K562 (cell line): ENCODE measurements at regions not wholly inside any gene's neighbourhood (a gene's known extent, or its start where the extent isn't known, plus 50 kb on each side); places are given as distances from the start of the nearest gene placed in this dataset.

Experiments used
- ATAC-seq: fragments of 200-7000 bp; cut with Tn5 transposase; 3 replicates; pipeline ENCODE4 v1.9.1; 2020; ENCODE audit warnings: moderate library complexity
- BruUV-seq: library from RNA; stranded (reverse); fragments of 400-500 nt; replicated peaks from 2 replicates; lab custom pipeline; 2021; lab: Mats Ljungman, UMichigan
- CTCF ChIA-PET: fragments of 300-600 bp; formaldehyde crosslinking; extraction: SDS; loops from one replicate; lab custom pipeline; 2021; ENCODE audit warnings: low intra/inter-chr PET ratio; lab: Yijun Ruan, JAX
- POLR2A ChIA-PET: fragments of 300-600, 350-650 bp; sonication (Branson Sonifier 250); formaldehyde crosslinking; extraction: SDS; loops from one replicate; lab custom pipeline; 2021; ENCODE audit warnings: antibody characterized with exemption, inconsistent platforms; lab: Yijun Ruan, JAX
- DNase-seq, 4 experiments: peaks; one replicate each; pipeline versions ENCODE4 v3.0.0 to v3.0.0-alpha.2; 2011 to 2018; ENCODE audit warnings: low spot score in 3 of 4, mixed read lengths in 3 of 4; ENCODE audit errors: extremely low read depth in 1 of 4
- FAIRE-seq: peaks from 2 replicates; lab custom pipeline; 2011; peaks lifted over from hg19 to GRCh38; lab: Jason Lieb, UNC
- H2AFZ ChIP-seq: 2 replicates; pipeline ENCODE4 v1.6.0; 2011; ENCODE audit warnings: low read depth, low read length, control low read depth, inconsistent platforms
- H3K27ac ChIP-seq: fragments of 200-600 bp; 3 replicates; pipeline ENCODE4 v1.8.0; 2011; ENCODE audit warnings: low read depth, mild to moderate bottlenecking, control low read depth, inconsistent platforms, low read length, moderate library complexity, mixed read lengths; ENCODE audit errors: extremely low read depth
- H3K27me3 ChIP-seq, 2 experiments: fragments of 300-600 bp in 1 of 2; 2 replicates in 1 of 2; 3 replicates in 1 of 2; pipeline versions ENCODE4 v1.6.0 to v1.8.0; 2011; ENCODE audit warnings: inconsistent platforms in 2 of 2, low read length in 2 of 2, mild to moderate bottlenecking in 1 of 2, mixed read lengths in 1 of 2, moderate library complexity in 1 of 2; ENCODE audit not compliant: control insufficient read depth in 2 of 2, insufficient read depth in 2 of 2
- H3K36me3 ChIP-seq: fragments of 300-600 bp; 3 replicates; pipeline ENCODE4 v1.8.0; 2011; ENCODE audit warnings: mild to moderate bottlenecking, low read length, inconsistent platforms; ENCODE audit not compliant: control insufficient read depth, insufficient read depth
- H3K4me1 ChIP-seq, 2 experiments: fragments of 200-600 bp in 1 of 2; replicated peaks in 1 of 2; 2 replicates in 1 of 2; 3 replicates in 1 of 2; pipeline versions ENCODE4 v1.5.1 to v1.8.0; 2011; ENCODE audit warnings: inconsistent platforms in 2 of 2, low read length in 2 of 2, mild to moderate bottlenecking in 1 of 2, mixed read lengths in 1 of 2, moderate library complexity in 1 of 2; ENCODE audit not compliant: control insufficient read depth in 2 of 2, insufficient read depth in 2 of 2
- H3K4me2 ChIP-seq: 2 replicates; pipeline ENCODE4 v1.6.1; 2011; ENCODE audit warnings: low read length, control low read depth, inconsistent platforms, mixed read lengths; ENCODE audit not compliant: insufficient read depth
- H3K4me3 ChIP-seq: fragments of 200-600 bp; sonication (generic), shearing (Covaris generic); 2 replicates; pipeline ENCODE4 v1.5.1; 2016; ENCODE audit warnings: control low read depth, inconsistent platforms
- H3K79me2 ChIP-seq: fragments of 200-600 bp; 3 replicates; pipeline ENCODE4 v1.8.0; 2011; ENCODE audit warnings: low read length, inconsistent platforms; ENCODE audit not compliant: control insufficient read depth, insufficient read depth
- H3K9ac ChIP-seq, 2 experiments: 2 replicates each; pipeline versions ENCODE4 v1.6.0 to v1.6.1; 2011; ENCODE audit warnings: low read depth in 2 of 2, low read length in 2 of 2, control low read depth in 1 of 2, inconsistent platforms in 1 of 2, mild to moderate bottlenecking in 1 of 2, mixed read lengths in 1 of 2; ENCODE audit not compliant: insufficient read depth in 1 of 2
- H3K9me1 ChIP-seq: one replicate; pipeline ENCODE4 v1.6.0; 2011; ENCODE audit warnings: inconsistent platforms, mild to moderate bottlenecking, low read length, moderate library complexity; ENCODE audit not compliant: control insufficient read depth, insufficient read depth
- H3K9me3 ChIP-seq: replicated peaks from 2 replicates; pipeline ENCODE4 v1.5.1; 2011; ENCODE audit warnings: low read depth, low read length, inconsistent platforms; ENCODE audit not compliant: control insufficient read depth, insufficient read depth
- H4K20me1 ChIP-seq: replicated peaks from 2 replicates; pipeline ENCODE4 v1.6.1; 2011; ENCODE audit warnings: low read length, inconsistent platforms, mixed read lengths; ENCODE audit not compliant: control insufficient read depth, insufficient read depth
- CBX1 ChIP-seq: sonication (generic); IDR thresholded peaks from 2 replicates; pipeline ENCODE4 v1.6.1; 2016; ENCODE audit warnings: antibody characterized with exemption, low read depth, mild to moderate bottlenecking
- FOXK1 ChIP-seq: sonication (generic); formaldehyde crosslinking; IDR thresholded peaks from 2 replicates; pipeline ENCODE4 v1.8.0; 2022; ENCODE audit warnings: missing genetic modification reagents, mild to moderate bottlenecking, borderline replicate concordance
- HSF4 ChIP-seq: fragments of 250-450 bp; sonication (Bioruptor Pico); IDR thresholded peaks from 2 replicates; pipeline ENCODE4 v2.1.2; 2022; ENCODE audit warnings: mild to moderate bottlenecking, moderate library complexity, borderline replicate concordance
- NUFIP1 ChIP-seq: fragments of 450-650 bp; IDR thresholded peaks from 2 replicates; pipeline ENCODE4 v1.6.1; 2018; ENCODE audit not compliant: partially characterized antibody
- OTX1 ChIP-seq: fragments of 450-650 bp; formaldehyde crosslinking; IDR thresholded peaks from 2 replicates; pipeline ENCODE4 v1.4.0; 2022; ENCODE audit warnings: mild to moderate bottlenecking
- THAP12 ChIP-seq: fragments of 250-450 bp; sonication (Bioruptor Pico); IDR thresholded peaks from 2 replicates; pipeline ENCODE4 v1.9.0; 2021; ENCODE audit warnings: mild to moderate bottlenecking, inconsistent platforms
- ZMIZ1 ChIP-seq, 2 experiments: fragments of 150-350 bp in 1 of 2; IDR thresholded peaks; 2 replicates each; pipeline ENCODE4 v1.6.1; 2012 to 2016; ENCODE audit warnings: low read depth in 2 of 2, low read length in 2 of 2, mild to moderate bottlenecking in 1 of 2, moderate library complexity in 1 of 2
- ZNF592 ChIP-seq: fragments of 450-650 bp; IDR thresholded peaks from 2 replicates; pipeline ENCODE4 v1.6.1; 2017; ENCODE audit warnings: antibody characterized with exemption, mild to moderate bottlenecking
- ZNF75A ChIP-seq: fragments of 450-650 bp; formaldehyde crosslinking; IDR thresholded peaks from 2 replicates; pipeline ENCODE4 v1.4.0; 2020; ENCODE audit warnings: mild to moderate bottlenecking
- WGBS: fragments of 100-300 bp; shearing (Covaris generic); methylation state at CpG from one replicate; pipeline ENCODE4 v1.1.6; 2016; ENCODE audit warnings: low coverage, mixed read lengths; ENCODE audit not compliant: insufficient coverage; ENCODE audit errors: missing lambda C conversion rate; 5-methylcytosine and 5-hydroxymethylcytosine counted together
- in situ Hi-C: fragments of 300-500 bp; cut with MboI; formaldehyde crosslinking; loops from 4 replicates; pipeline ENCODE4 v1.15.0; 2018; ENCODE audit warnings: inconsistent platforms, mixed read lengths
- intact Hi-C: fragments of 100-400 bp; cut with micrococcal nuclease; formaldehyde crosslinking; loops from 2 replicates; pipeline ENCODE4 v1.14.2; 2022

GRCh38 chr6:49220293-49220692 is 242.8 kb downstream of the MMUT start (continued):
- TF ChIP-seq ZNF592 (no peak), NUFIP1 (no peak), OTX1 (CRISPR knock-in tag) (no peak), CBX1 (no peak), HSF4 (CRISPR knock-in tag) (no peak)

GRCh38 chr6:49205526-49205925 is 257.5 kb downstream of the MMUT start:
- BruUV-seq: no TSS peak
- no peaks in the 10 kb centered on the region for H3K36me3 ChIP-seq
- H3K4me2 ChIP-seq: no peak overlapping the region
- no peak overlapping the region for H3K9ac ChIP-seq
- in situ Hi-C loops: no loop called here
- ChIA-PET POLR2A (interaction anchor here (0.8 kb wide), 1 partner anchor 12 kb away, joined by 4 read pairs; no protein-coding TSS in a partner anchor), CTCF (no interaction called here)
- H2AFZ ChIP-seq: no peak overlapping the region
- no peaks in the 10 kb centered on the region for H3K79me2 ChIP-seq
- FAIRE-seq (no peak), ATAC-seq (no peak), DNase-seq (no peak)
- H3K9me1 ChIP-seq: no peaks in the 10 kb centered on the region
- no peaks in the 10 kb centered on the region for H4K20me1 ChIP-seq
- H3K4me1 ChIP-seq: no peaks in the 10 kb centered on the region
- no peaks in the 10 kb centered on the region for H3K9me3 ChIP-seq
- intact Hi-C loops: no loop called here
- H3K4me3 ChIP-seq: no peak overlapping the region
- 0% methylated on average over 2 of the region's 2 CpGs for WGBS
- no peak overlapping the region for H3K27ac ChIP-seq
- H3K27me3 ChIP-seq: no peaks in the 10 kb centered on the region
- no peak for TF ChIP-seq FOXK1
- TF ChIP-seq ZNF75A (CRISPR knock-in tag): no peak
- no peak for TF ChIP-seq ZMIZ1 (IDR thresholded peaks at IDR 0.05; ENCODE audit: low read depth in 2 of 2, low read length in 2 of 2)
- no peak for TF ChIP-seq THAP12 (CRISPR knock-in tag)
